GM10248 (cell line): ENCODE measurements at regions not wholly inside any gene's neighbourhood (a gene's known extent, or its start where the extent isn't known, plus 50 kb on each side); places are given as distances from the start of the nearest gene placed in this dataset.

ENCODE experiments used
- CTCF ChIA-PET: fragments of 300-600 bp; sonication (Branson Sonifier 250); formaldehyde crosslinking; extraction: SDS; loops from one replicate; lab custom pipeline; 2021; ENCODE audit warnings: antibody characterized with exemption; lab: Yijun Ruan, JAX
- POLR2A ChIA-PET: fragments of 350-650 bp; sonication (Branson Sonifier 250); formaldehyde crosslinking; extraction: SDS; loops from one replicate; lab custom pipeline; 2020; ENCODE audit warnings: antibody characterized with exemption; lab: Yijun Ruan, JAX
- DNase-seq: peaks from one replicate; pipeline ENCODE4 v3.0.0; 2012; ENCODE audit errors: extremely low spot score
- CTCF ChIP-seq: IDR thresholded peaks from 2 replicates; pipeline ENCODE4 v1.5.1; 2012; ENCODE audit warnings: mild to moderate bottlenecking, low read depth; ENCODE audit errors: extremely low read depth, missing control alignments, control extremely low read depth

GRCh38 chr6:170022827-170023619 lies 267.9 kb downstream of the DLL1 start:
- DNase-seq = no peak
- ChIA-PET CTCF (no interaction called here), POLR2A (no interaction called here)

GRCh38 chr6:170022291-170022722 lies 268.6 kb downstream of the DLL1 start:
- no peak for DNase-seq
- CTCF ChIA-PET = no interaction called here
- TF ChIP-seq CTCF = no peak
- POLR2A ChIA-PET = no interaction called here

More at GRCh38 chr6:170022827-170023619, 267.9 kb downstream of the DLL1 start:
- TF ChIP-seq CTCF = no peak

- DNase-seq = no peak
- POLR2A ChIA-PET = no interaction called here
Observed at GRCh38 chr6:170021579-170021978, 269.3 kb downstream of the DLL1 start.

GRCh38 chr6:170019818-170020583 lies 268.6 kb downstream of the ERMARD start:
- POLR2A ChIA-PET = no interaction called here
- CTCF ChIA-PET = no interaction called here
- no peak for DNase-seq
- TF ChIP-seq CTCF = no peak

More at GRCh38 chr6:170021579-170021978, 269.3 kb downstream of the DLL1 start:
- CTCF ChIA-PET = no interaction called here
- no peak for TF ChIP-seq CTCF

- ChIA-PET CTCF (no interaction called here), POLR2A (no interaction called here)
- TF ChIP-seq CTCF = no peak
- no peak for DNase-seq
Observed at GRCh38 chr6:170018936-170019817, 267.8 kb downstream of the ERMARD start.

GRCh38 chr6:170018422-170018935 lies 267.1 kb downstream of the ERMARD start:
- CTCF ChIA-PET = no interaction called here
- POLR2A ChIA-PET = no interaction called here
- DNase-seq = no peak
- no peak for TF ChIP-seq CTCF
